H1 (cell line): ENCODE measurements at regions not wholly inside any gene's neighbourhood (a gene's known extent, or its start where the extent isn't known, plus 50 kb on each side); places are given as distances from the start of the nearest gene placed in this dataset.

Experiments
- CTCF ChIP-seq, 3 experiments: IDR thresholded peaks; 1 replicate in 2 of 3; 2 replicates in 1 of 3; pipeline versions ENCODE4 v1.5.1 to v1.6.1; 2011; ENCODE audit warnings: low read length in 3 of 3, mild to moderate bottlenecking in 3 of 3, inconsistent platforms in 2 of 3, low read depth in 1 of 3, moderate library complexity in 1 of 3; ENCODE audit not compliant: insufficient read depth in 1 of 3; ENCODE audit errors: control extremely low read depth in 1 of 3
- E2F6 ChIP-seq: IDR thresholded peaks from 2 replicates; pipeline ENCODE4 v1.6.1; 2012; ENCODE audit warnings: inconsistent platforms
- EZH2 ChIP-seq: fragments of 200-600 bp; sonication (generic); IDR thresholded peaks from 2 replicates; pipeline ENCODE4 v1.7.1; 2012; ENCODE audit warnings: low read depth, mild to moderate bottlenecking, moderate library complexity, low read length, inconsistent platforms; ENCODE audit not compliant: severe bottlenecking
- JUN ChIP-seq: IDR thresholded peaks from 2 replicates; pipeline ENCODE4 v1.6.1; 2011; ENCODE audit warnings: low read depth, mild to moderate bottlenecking, improper control_type of control experiment, low read length
- NANOG ChIP-seq: IDR thresholded peaks from 2 replicates; pipeline ENCODE4 v1.6.1; 2011; ENCODE audit warnings: low read length, low read depth, mild to moderate bottlenecking, inconsistent platforms; ENCODE audit not compliant: insufficient read depth, poor library complexity, severe bottlenecking
- POLR2A ChIP-seq, 2 experiments: IDR thresholded peaks; 1 replicate in 1 of 2; 2 replicates in 1 of 2; pipeline ENCODE4 v1.6.1; 2011; ENCODE audit warnings: low read depth in 2 of 2, low read length in 2 of 2, mild to moderate bottlenecking in 2 of 2; ENCODE audit errors: control extremely low read depth in 1 of 2
- RFX5 ChIP-seq: IDR thresholded peaks from 2 replicates; pipeline ENCODE4 v1.6.1; 2011; ENCODE audit warnings: low read depth, low read length, improper control_type of control experiment, borderline replicate concordance
- RNF2 ChIP-seq: fragments of 200-900, 300-1000 bp; sonication (generic); IDR thresholded peaks from 2 replicates; pipeline ENCODE4 v1.7.1; 2016; ENCODE audit warnings: borderline replicate concordance, low read depth, mild to moderate bottlenecking, antibody characterized with exemption, low read length; ENCODE audit not compliant: poor library complexity, severe bottlenecking; ENCODE audit errors: missing control alignments
- SIRT6 ChIP-seq: IDR thresholded peaks from one replicate; pipeline ENCODE4 v1.7.1; 2012; ENCODE audit warnings: low read length, inconsistent platforms
- SRF ChIP-seq: IDR thresholded peaks from 2 replicates; pipeline ENCODE4 v1.6.1; 2011; ENCODE audit warnings: mild to moderate bottlenecking, low read depth, low read length, moderate library complexity
- SUZ12 ChIP-seq: fragments of 200-600 bp; sonication (generic); IDR thresholded peaks from 2 replicates; pipeline ENCODE4 v1.6.1; 2012; ENCODE audit warnings: mild to moderate bottlenecking, inconsistent platforms, low read length, moderate library complexity, mixed read lengths
- TAF1 ChIP-seq: IDR thresholded peaks from 2 replicates; pipeline ENCODE4 v1.6.1; 2011; ENCODE audit warnings: mild to moderate bottlenecking, low read depth, low read length
- YY1 ChIP-seq: IDR thresholded peaks from 2 replicates; pipeline ENCODE4 v1.6.1; 2011; ENCODE audit warnings: low read depth, mild to moderate bottlenecking, low read length

GRCh38 chr2:150663143-150663542, 175.7 kb upstream of the RND3 start:
- TF ChIP-seq SIRT6 = no peak
- TF ChIP-seq CTCF (IDR thresholded peaks at IDR 0.05; ENCODE audit: control extremely low read depth in 1 of 3, insufficient read depth in 1 of 3, low read depth in 1 of 3, low read length in 3 of 3) = no peak
- TF ChIP-seq TAF1 = no peak
- TF ChIP-seq SUZ12 = no peak
- no peak for TF ChIP-seq NANOG
- no peak for TF ChIP-seq POLR2A (IDR thresholded peaks at IDR 0.05; ENCODE audit: control extremely low read depth in 1 of 2, low read depth in 2 of 2, low read length in 2 of 2)
- no peak for TF ChIP-seq YY1
- TF ChIP-seq RNF2 = no peak
- no peak for TF ChIP-seq RFX5
- TF ChIP-seq JUN = no peak
- no peak for TF ChIP-seq SRF
- TF ChIP-seq E2F6 = no peak
- no peak for TF ChIP-seq EZH2
